ENCODE measurements at regions not wholly inside any gene's neighbourhood (a gene's known extent, or its start where the extent isn't known, plus 50 kb on each side); places are given as distances from the start of the nearest gene placed in this dataset.
"Not testable (repeated sequence)": the region's sequence is repeated elsewhere in the genome, so short reads cannot be mapped to it uniquely, and the experiment has no call there.

DNA sequence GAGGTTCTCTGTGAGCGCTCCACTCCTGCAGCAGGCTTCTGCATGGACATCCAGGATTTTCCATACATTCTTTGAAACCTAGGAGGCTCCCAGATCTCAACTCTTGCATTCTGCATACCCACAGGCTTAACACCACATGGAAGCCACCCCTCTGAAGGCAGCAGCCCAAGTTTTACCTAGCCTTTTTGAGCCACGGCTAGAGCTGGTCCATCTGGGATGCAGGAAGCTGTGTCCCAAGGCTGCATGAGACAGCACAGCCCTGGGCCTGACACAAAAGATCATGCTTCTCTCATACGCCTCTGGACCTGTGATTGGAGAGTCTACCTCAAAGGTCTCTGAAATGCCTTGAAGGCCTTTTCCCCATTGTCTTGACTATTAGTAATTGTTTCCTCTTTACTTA is 53.6 kb upstream of the RPRM start:
- Mint-ChIP-seq H3K4me3 (no peak overlapping the region), H3K27ac (no peak overlapping the region), H3K9me3 (no peaks in the 10 kb centered on the region), H3K4me1 (ENCODE audit: unreplicated experiment) (no peaks in the 10 kb centered on the region), H3K36me3 (no peaks in the 10 kb centered on the region), H3K27me3 (no peaks in the 10 kb centered on the region)
- TF ChIP-seq, protein P1, sequence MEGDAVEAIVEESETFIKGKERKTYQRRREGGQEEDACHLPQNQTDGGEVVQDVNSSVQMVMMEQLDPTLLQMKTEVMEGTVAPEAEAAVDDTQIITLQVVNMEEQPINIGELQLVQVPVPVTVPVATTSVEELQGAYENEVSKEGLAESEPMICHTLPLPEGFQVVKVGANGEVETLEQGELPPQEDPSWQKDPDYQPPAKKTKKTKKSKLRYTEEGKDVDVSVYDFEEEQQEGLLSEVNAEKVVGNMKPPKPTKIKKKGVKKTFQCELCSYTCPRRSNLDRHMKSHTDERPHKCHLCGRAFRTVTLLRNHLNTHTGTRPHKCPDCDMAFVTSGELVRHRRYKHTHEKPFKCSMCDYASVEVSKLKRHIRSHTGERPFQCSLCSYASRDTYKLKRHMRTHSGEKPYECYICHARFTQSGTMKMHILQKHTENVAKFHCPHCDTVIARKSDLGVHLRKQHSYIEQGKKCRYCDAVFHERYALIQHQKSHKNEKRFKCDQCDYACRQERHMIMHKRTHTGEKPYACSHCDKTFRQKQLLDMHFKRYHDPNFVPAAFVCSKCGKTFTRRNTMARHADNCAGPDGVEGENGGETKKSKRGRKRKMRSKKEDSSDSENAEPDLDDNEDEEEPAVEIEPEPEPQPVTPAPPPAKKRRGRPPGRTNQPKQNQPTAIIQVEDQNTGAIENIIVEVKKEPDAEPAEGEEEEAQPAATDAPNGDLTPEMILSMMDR (conservative IDR thresholded peaks at IDR 0.05): no peak
- DNase-seq (ENCODE audit: extremely low spot score, unreplicated experiment): no peak

DNA sequence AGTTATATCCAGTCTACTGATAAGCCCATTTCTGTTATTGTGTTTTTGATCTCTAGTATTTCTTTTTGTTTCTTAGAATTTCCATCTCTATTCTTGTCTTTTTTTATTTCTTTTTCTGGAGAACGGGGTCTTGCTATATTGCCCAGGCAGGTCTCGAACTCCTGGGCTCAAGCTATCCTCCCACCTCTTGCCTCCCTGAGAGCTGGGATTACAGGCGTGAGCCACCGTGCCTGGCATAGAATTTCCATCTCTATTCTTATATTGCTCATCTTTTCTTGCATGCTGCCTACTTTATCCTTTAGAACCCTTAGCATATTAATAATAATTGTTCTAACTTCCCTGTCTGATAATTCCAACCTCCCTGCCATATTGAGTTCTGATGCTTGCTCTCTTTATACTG is 55.2 kb upstream of the RPRM start:
- H3K36me3 Mint-ChIP-seq; H3K27ac Mint-ChIP-seq; H3K9me3 Mint-ChIP-seq; H3K4me1 Mint-ChIP-seq (ENCODE audit: unreplicated experiment); DNase-seq (ENCODE audit: extremely low spot score, unreplicated experiment); H3K27me3 Mint-ChIP-seq; H3K4me3 Mint-ChIP-seq: not testable (repeated sequence)

DNA sequence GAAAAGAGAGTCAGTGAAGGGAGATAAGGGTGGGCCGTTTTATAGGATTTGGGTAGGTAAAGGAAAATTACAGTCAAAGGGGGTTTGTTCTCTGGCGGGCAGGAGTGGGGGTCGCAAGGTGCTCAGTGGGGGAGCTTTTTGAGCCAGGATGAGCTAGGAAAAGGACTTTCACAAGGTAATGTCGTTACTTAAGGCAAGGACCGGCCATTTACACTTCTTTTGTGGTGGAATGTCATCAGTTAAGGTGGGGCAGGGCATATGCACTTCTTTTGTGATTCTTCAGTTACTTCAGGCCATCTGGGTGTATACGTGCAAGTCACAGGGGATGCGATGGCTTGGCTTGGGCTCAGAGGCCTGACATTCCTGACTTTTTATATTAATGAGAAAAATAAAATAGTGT is 56.0 kb upstream of the RPRM start:
- not testable (repeated sequence) for DNase-seq (ENCODE audit: extremely low spot score, unreplicated experiment); H3K4me1 Mint-ChIP-seq (ENCODE audit: unreplicated experiment); H3K9me3 Mint-ChIP-seq; H3K27me3 Mint-ChIP-seq; H3K27ac Mint-ChIP-seq; H3K36me3 Mint-ChIP-seq; H3K4me3 Mint-ChIP-seq

DNA sequence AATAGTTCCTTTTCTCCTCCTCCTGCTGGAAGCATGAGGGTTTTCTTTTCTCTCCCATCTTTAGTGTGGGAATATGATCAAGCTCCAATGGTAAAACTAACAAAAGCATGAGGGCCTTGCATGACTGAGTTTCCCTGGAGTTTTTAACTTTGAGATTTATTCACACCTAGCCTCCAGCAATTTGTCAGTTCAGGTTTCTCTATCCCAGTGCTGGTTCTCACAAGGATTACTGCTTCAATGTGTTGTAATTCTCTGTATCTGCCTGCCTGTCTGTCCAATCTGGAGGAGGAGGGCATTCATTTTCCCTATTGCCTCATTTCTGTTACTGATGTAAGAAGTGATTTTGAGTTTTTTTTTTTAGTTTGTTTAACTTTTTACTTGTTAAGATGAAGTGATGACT is 57.6 kb upstream of the RPRM start:
- no peak overlapping the region for H3K27ac Mint-ChIP-seq
- TF ChIP-seq, protein P1 (conservative IDR thresholded peaks at IDR 0.05): no peak
- H3K27me3 Mint-ChIP-seq: no peaks in the 10 kb centered on the region
- no peak for DNase-seq (ENCODE audit: extremely low spot score, unreplicated experiment)
- H3K36me3 Mint-ChIP-seq: no peaks in the 10 kb centered on the region
- H3K4me3 Mint-ChIP-seq: no peak overlapping the region
- no peaks in the 10 kb centered on the region for H3K9me3 Mint-ChIP-seq
- no peaks in the 10 kb centered on the region for H3K4me1 Mint-ChIP-seq (ENCODE audit: unreplicated experiment)

DNA sequence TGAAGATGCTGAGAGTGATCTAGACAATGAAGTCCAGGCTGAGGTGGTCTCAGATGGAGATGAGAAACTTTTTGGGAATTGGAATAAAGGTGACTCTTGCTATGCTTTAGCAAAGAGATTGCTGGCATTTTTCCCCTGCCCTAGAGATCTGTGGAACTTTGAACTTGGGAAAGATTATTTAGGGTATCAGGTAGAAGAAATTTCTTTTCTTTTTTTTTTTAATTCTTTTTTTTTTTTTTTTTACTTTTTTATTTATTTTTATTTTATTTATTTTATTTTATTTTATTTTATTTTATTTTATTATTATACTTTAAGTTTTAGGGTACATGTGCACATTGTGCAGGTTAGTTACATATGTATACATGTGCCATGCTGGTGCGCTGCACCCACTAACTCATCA is 59.5 kb upstream of the RPRM start:
- H3K4me1 Mint-ChIP-seq (ENCODE audit: unreplicated experiment); H3K9me3 Mint-ChIP-seq; H3K36me3 Mint-ChIP-seq; H3K27ac Mint-ChIP-seq; H3K4me3 Mint-ChIP-seq; H3K27me3 Mint-ChIP-seq; DNase-seq (ENCODE audit: extremely low spot score, unreplicated experiment): not testable (repeated sequence)

- Mint-ChIP-seq H3K4me3 (no peak overlapping the region), H3K9me3 (no peaks in the 10 kb centered on the region), H3K36me3 (no peaks in the 10 kb centered on the region), H3K4me1 (ENCODE audit: unreplicated experiment) (no peaks in the 10 kb centered on the region), H3K27me3 (no peaks in the 10 kb centered on the region), H3K27ac (no peak overlapping the region)
- DNase-seq (ENCODE audit: extremely low spot score, unreplicated experiment): no peak
- TF ChIP-seq, protein P1 (conservative IDR thresholded peaks at IDR 0.05): no peak
Observed at GRCh38 chr2:153543635-153544071, 65.1 kb upstream of the RPRM start.

- no peak overlapping the region for H3K27ac Mint-ChIP-seq
- no peaks in the 10 kb centered on the region for H3K9me3 Mint-ChIP-seq
- no peak for DNase-seq (ENCODE audit: extremely low spot score, unreplicated experiment)
- no peaks in the 10 kb centered on the region for H3K36me3 Mint-ChIP-seq
- no peaks in the 10 kb centered on the region for H3K27me3 Mint-ChIP-seq
- TF ChIP-seq, protein P1 (conservative IDR thresholded peaks at IDR 0.05): no peak
- H3K4me3 Mint-ChIP-seq: no peak overlapping the region
- H3K4me1 Mint-ChIP-seq (ENCODE audit: unreplicated experiment): no peaks in the 10 kb centered on the region
Observed at GRCh38 chr2:153546358-153546757, 67.8 kb upstream of the RPRM start.

All from type B pancreatic cell (in vitro differentiated cells).